Activated naive CD8-positive, alpha-beta T cell treated with anti-CD3 and anti-CD28 coated beads, Interleukin-2, amount 10 ng/mL, durations not matched to agents 7 days and 5 days (primary cell): ENCODE measurements at regions not wholly inside any gene's neighbourhood (a gene's known extent, or its start where the extent isn't known, plus 50 kb on each side); places are given as distances from the start of the nearest gene placed in this dataset.

Source experiments
- ATAC-seq: fragments of 150-1000 bp; cut with Tn5 transposase; one replicate; pipeline ENCODE4 v1.10.0; 2021; ENCODE audit warnings: low read depth, moderate library complexity
- POLR2A ChIA-PET: fragments of 350-600 bp; sonication (Branson Sonifier 250); formaldehyde crosslinking; loops from one replicate; lab custom pipeline; 2021; ENCODE audit warnings: antibody characterized with exemption; lab: Charles Lee
- DNase-seq: peaks from one replicate; pipeline ENCODE4 v3.0.0; 2021
- H3K27ac Mint-ChIP-seq: one replicate; pipeline ENCODE4 v1.8.0; 2022; ENCODE audit warnings: mild to moderate bottlenecking, mixed read lengths
- H3K27me3 Mint-ChIP-seq: one replicate; pipeline ENCODE4 v1.8.0; 2022; ENCODE audit warnings: mild to moderate bottlenecking, moderate library complexity, mixed read lengths
- H3K36me3 Mint-ChIP-seq: one replicate; pipeline ENCODE4 v1.8.0; 2021; ENCODE audit warnings: mild to moderate bottlenecking, mixed read lengths
- H3K4me1 Mint-ChIP-seq: one replicate; pipeline ENCODE4 v1.8.0; 2021; ENCODE audit warnings: mixed read lengths
- H3K4me3 Mint-ChIP-seq: one replicate; pipeline ENCODE4 v1.8.0; 2022; ENCODE audit warnings: mild to moderate bottlenecking, moderate library complexity, mixed read lengths
- H3K9me3 Mint-ChIP-seq: one replicate; pipeline ENCODE4 v1.8.0; 2021; ENCODE audit warnings: mixed read lengths

- no peak overlapping the region for H3K27ac Mint-ChIP-seq
- no peak overlapping the region for H3K4me3 Mint-ChIP-seq
- H3K4me1 Mint-ChIP-seq, result peaks cover 13% of the 10 kb centered on the region
- POLR2A ChIA-PET, result no interaction called here
- H3K27me3 Mint-ChIP-seq, result peaks cover 3% of the 10 kb centered on the region
- no peaks in the 10 kb centered on the region for H3K9me3 Mint-ChIP-seq
- DNase-seq (no peak), ATAC-seq (no peak)
- H3K36me3 Mint-ChIP-seq, result no peaks in the 10 kb centered on the region
These were observed 63.0 kb upstream of the NUP160 start for GRCh38 chr11:47911149-47911548.

GRCh38 chr11:47908198-47908597, 60.0 kb upstream of the NUP160 start:
- Mint-ChIP-seq H3K9me3 (peaks cover 2% of the 10 kb centered on the region), H3K4me1 (peaks cover 8% of the 10 kb centered on the region), H3K36me3 (no peaks in the 10 kb centered on the region), H3K4me3 (no peak overlapping the region), H3K27me3 (peaks cover 3% of the 10 kb centered on the region), H3K27ac (no peak overlapping the region)
- ATAC-seq, result no peak
- no peak for DNase-seq
- POLR2A ChIA-PET, result interaction anchor here (0.8 kb wide), 1 partner anchor 43 kb away, joined by 3 read pairs; no protein-coding TSS in a partner anchor

- ATAC-seq, result no peak
- Mint-ChIP-seq H3K9me3 (peaks cover 2% of the 10 kb centered on the region), H3K36me3 (no peaks in the 10 kb centered on the region), H3K4me3 (no peak overlapping the region), H3K4me1 (peaks cover 8% of the 10 kb centered on the region), H3K27ac (no peak overlapping the region), H3K27me3 (peaks cover 3% of the 10 kb centered on the region)
- POLR2A ChIA-PET, result no interaction called here
- no peak for DNase-seq
These were observed 59.3 kb upstream of the NUP160 start for GRCh38 chr11:47907499-47907898.

- POLR2A ChIA-PET, result interaction anchor here (0.6 kb wide), 1 partner anchor 337 kb away, joined by 3 read pairs; no protein-coding TSS in a partner anchor
- Mint-ChIP-seq H3K27ac (no peak overlapping the region), H3K36me3 (no peaks in the 10 kb centered on the region), H3K4me1 (peaks cover 6% of the 10 kb centered on the region), H3K27me3 (no peaks in the 10 kb centered on the region), H3K9me3 (peaks cover 2% of the 10 kb centered on the region), H3K4me3 (no peak overlapping the region)
- ATAC-seq (no peak), DNase-seq (no peak)
These were observed 57.9 kb upstream of the NUP160 start for GRCh38 chr11:47906066-47906465.

DNA sequence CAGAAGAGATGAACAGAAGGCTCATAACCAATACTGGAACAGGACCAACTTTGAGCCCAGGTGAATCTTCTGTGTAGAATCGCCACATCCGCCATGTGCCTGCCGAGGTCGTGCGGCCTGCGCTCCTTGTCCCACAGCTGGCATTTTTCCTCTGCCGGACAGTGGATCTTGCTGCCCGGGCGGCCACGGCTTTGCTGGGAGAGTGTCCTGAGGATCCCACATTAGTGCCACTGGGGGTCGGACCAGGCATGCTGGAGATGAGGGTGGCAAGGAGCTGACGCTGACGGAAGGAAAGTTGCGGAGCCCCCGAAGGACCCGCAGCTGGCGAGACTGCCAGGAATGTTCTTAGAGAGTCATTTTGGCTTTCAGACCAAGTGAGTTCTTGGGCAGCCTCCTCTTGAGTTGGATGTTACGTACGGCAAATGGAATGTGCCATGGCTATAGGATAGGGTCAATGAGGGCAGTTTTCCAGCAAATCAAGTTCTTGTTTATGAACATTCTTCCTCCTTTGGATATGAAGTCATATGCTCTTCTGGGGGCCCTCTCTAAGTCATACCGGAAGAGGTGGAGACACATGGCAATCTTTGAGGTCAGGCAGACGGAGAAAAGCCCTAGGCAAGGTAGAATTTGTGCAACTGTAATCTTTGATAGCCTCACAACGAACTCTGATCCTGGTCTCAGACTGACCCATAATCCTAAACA, 57.4 kb upstream of the NUP160 start:
- no peak for DNase-seq
- Mint-ChIP-seq H3K27me3 (no peaks in the 10 kb centered on the region), H3K9me3 (peaks cover 2% of the 10 kb centered on the region), H3K27ac (no peak overlapping the region), H3K36me3 (no peaks in the 10 kb centered on the region), H3K4me1 (peaks cover 6% of the 10 kb centered on the region), H3K4me3 (no peak overlapping the region)
- no peak for ATAC-seq
- POLR2A ChIA-PET, result no interaction called here

- Mint-ChIP-seq H3K27me3 (no peaks in the 10 kb centered on the region), H3K36me3 (no peaks in the 10 kb centered on the region), H3K4me1 (peaks cover 12% of the 10 kb centered on the region), H3K4me3 (no peak overlapping the region), H3K27ac (no peak overlapping the region), H3K9me3 (peaks cover 2% of the 10 kb centered on the region)
- POLR2A ChIA-PET, result no interaction called here
- DNase-seq (no peak), ATAC-seq (no peak)
These were observed 56.7 kb upstream of the NUP160 start for GRCh38 chr11:47904808-47905207.

- Mint-ChIP-seq H3K4me3 (no peak overlapping the region), H3K4me1 (peaks cover 19% of the 10 kb centered on the region), H3K36me3 (no peaks in the 10 kb centered on the region)
These were observed 55.9 kb upstream of the NUP160 start for GRCh38 chr11:47904048-47904447.

GRCh38 chr11:47899801-47900200, 51.7 kb upstream of the NUP160 start:
- POLR2A ChIA-PET, result interaction anchor here (0.6 kb wide), 1 partner anchor 67 kb away, joined by 7 read pairs; no protein-coding TSS in a partner anchor

More at GRCh38 chr11:47904048-47904447, 55.9 kb upstream of the NUP160 start:
- no peak overlapping the region for H3K27ac Mint-ChIP-seq
- DNase-seq, result no peak
- no peaks in the 10 kb centered on the region for H3K27me3 Mint-ChIP-seq
- no peak for ATAC-seq
- POLR2A ChIA-PET, result no interaction called here
- H3K9me3 Mint-ChIP-seq, result peaks cover 2% of the 10 kb centered on the region

More at GRCh38 chr11:47899801-47900200, 51.7 kb upstream of the NUP160 start:
- peaks cover 15% of the 10 kb centered on the region for H3K4me1 Mint-ChIP-seq
- ATAC-seq, result peak; percentile 36
- no peak overlapping the region for H3K4me3 Mint-ChIP-seq
- H3K36me3 Mint-ChIP-seq, result no peaks in the 10 kb centered on the region
- peaks cover 2% of the 10 kb centered on the region for H3K9me3 Mint-ChIP-seq
- H3K27ac Mint-ChIP-seq, result no peak overlapping the region
- no peak for DNase-seq
- no peaks in the 10 kb centered on the region for H3K27me3 Mint-ChIP-seq
